BLaER1 treated with 17β-estradiol and CSF1 and Interleukin-3, amounts not matched to agents 10 nM and 100 nM (cell line): ENCODE measurements at regions not wholly inside any gene's neighbourhood (a gene's known extent, or its start where the extent isn't known, plus 50 kb on each side); places are given as distances from the start of the nearest gene placed in this dataset.

ENCODE experiments used
- H3K27ac ChIP-seq, 11 experiments: shearing (Covaris generic); formaldehyde crosslinking; 2 replicates each; pipeline ENCODE4 v1.8.1; 2022
- H3K27me3 ChIP-seq, 11 experiments: shearing (Covaris generic); formaldehyde crosslinking; 2 replicates each; pipeline ENCODE4 v1.8.1; 2022
- H3K36me3 ChIP-seq, 11 experiments: shearing (Covaris generic); formaldehyde crosslinking; 2 replicates each; pipeline ENCODE4 v1.8.1; 2022
- H3K4me1 ChIP-seq, 10 experiments: shearing (Covaris generic); formaldehyde crosslinking; 2 replicates each; pipeline ENCODE4 v1.8.1; 2022
- H3K4me2 ChIP-seq, 11 experiments: shearing (Covaris generic); formaldehyde crosslinking; 2 replicates each; pipeline ENCODE4 v1.8.1; 2022
- H3K4me3 ChIP-seq, 10 experiments: shearing (Covaris generic); formaldehyde crosslinking; 2 replicates each; pipeline ENCODE4 v1.8.1; 2022
- H3K9ac ChIP-seq, 11 experiments: shearing (Covaris generic); formaldehyde crosslinking; 2 replicates each; pipeline ENCODE4 v1.8.1; 2022
- H3K9me3 ChIP-seq, 11 experiments: shearing (Covaris generic); formaldehyde crosslinking; replicated peaks in 1 of 11; 2 replicates each; pipeline ENCODE4 v1.8.1; 2022
- H4K20me1 ChIP-seq, 11 experiments: shearing (Covaris generic); formaldehyde crosslinking; 2 replicates each; pipeline ENCODE4 v1.8.1; 2022
- Cebpa-rat ChIP-seq, 11 experiments: shearing (Covaris generic); IDR thresholded peaks; 2 replicates each; pipeline ENCODE4 v1.8.1; 2022

DNA sequence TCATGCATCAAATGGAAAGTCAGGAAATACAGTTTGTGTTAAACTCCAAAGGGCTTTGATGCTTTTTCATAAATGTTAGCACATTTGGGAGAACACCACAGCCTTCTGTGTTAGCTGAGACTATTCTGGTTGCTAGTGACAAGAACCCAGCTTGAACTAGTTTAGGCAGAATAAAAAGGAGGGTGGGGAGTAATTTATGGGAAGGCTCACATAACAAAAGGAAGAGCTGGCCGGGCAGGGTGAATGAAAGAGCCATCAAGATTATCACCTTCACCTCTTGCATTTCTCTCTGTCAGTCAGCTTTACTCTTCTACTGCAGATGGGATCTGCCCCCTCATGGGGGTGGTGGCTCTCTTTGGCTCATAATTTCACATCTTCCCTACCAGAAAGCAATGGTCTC lies 75.4 kb upstream of the VTCN1 start:
- H3K27ac ChIP-seq: no peak overlapping the region
- H3K36me3 ChIP-seq: no peaks in the 10 kb centered on the region

DNA sequence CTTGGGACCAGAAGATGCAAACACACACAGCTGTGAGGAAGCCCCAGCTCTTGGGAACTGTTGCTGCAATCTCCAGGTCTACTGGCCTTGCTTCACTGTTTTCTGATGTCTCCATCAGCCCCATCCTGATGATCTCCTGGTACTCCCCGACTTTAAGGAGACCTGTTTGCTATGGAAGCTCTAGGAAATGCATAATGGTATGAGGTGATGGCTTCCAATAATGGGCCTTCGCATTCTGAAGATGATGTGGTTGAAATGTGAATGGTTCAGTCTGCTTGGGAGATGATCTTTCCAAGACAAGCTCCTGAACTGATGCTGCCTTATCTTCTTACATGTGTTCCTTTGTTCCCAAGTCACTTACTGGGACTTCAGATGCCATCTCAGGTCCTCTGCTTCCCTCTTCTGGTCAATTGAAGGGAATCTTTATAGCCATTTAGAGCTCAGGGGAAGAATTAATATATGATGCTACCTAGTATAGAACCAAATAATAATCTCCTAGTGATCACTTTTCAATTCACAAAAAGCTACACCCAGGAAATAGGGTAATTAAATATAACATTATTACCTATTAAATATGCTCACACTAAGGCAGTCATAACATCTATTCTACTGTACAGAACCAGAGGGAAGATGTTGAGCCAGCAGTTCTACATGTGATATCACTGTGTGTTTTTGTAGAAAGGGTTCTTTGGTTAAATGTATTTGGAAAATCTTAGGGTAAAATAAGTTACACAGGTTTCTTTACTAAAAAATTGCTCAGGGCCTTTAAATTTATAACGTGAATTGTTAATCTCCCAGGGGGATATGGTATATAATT lies 73.9 kb upstream of the VTCN1 start:
- Histone ChIP-seq H3K4me1 (0 out of 20 replicates have a peak, but pooled peaks cover 0 to 6% (median 0%) of the 10 kb centered on the region in 10 experiments), H3K27me3 (no peaks in the 10 kb centered on the region), H4K20me1 (no peaks in the 10 kb centered on the region), H3K4me2 (no peak overlapping the region), H3K36me3 (no peaks in the 10 kb centered on the region), H3K27ac (no peak overlapping the region), H3K9me3 (no peaks in the 10 kb centered on the region), H3K4me3 (no peak overlapping the region), H3K9ac (no peak overlapping the region)
- TF ChIP-seq Cebpa-rat (IDR thresholded peaks at IDR 0.05): no peak

More for the DNA sequence above, 75.4 kb upstream of the VTCN1 start:
- H3K9ac ChIP-seq: no peak overlapping the region
- H4K20me1 ChIP-seq: no peaks in the 10 kb centered on the region
- H3K9me3 ChIP-seq: no peaks in the 10 kb centered on the region
- no peak for TF ChIP-seq Cebpa-rat (IDR thresholded peaks at IDR 0.05)
- H3K27me3 ChIP-seq: no peaks in the 10 kb centered on the region
- 0 out of 20 replicates have a peak, but pooled peaks cover 0 to 6% (median 0%) of the 10 kb centered on the region in 10 experiments for H3K4me1 ChIP-seq
- H3K4me2 ChIP-seq: no peak overlapping the region
- H3K4me3 ChIP-seq: no peak overlapping the region

DNA sequence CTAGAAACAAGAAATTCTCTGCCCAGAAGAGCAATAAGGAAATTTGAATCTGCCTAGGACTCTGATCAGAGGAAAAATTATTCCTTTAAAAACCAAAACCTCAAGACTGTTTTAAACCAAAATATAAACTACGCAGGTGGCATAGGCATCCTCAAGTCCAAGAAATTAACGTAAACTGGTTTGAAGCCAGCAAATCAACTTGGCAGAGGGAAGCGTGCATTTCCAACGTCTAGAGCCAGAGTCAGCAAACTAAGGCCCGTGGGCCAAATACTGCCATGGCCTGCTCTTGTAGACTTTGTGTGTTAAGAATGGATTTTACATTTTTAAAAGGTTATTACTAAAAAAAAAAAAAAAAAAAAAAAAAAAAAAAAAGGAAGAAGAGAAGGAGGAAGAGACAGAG lies 67.8 kb upstream of the VTCN1 start:
- H3K4me1 ChIP-seq: 0 out of 20 replicates have a peak, but pooled peaks cover 0 to 6% (median 0%) of the 10 kb centered on the region in 10 experiments
- H3K9me3 ChIP-seq: no peaks in the 10 kb centered on the region
- no peak overlapping the region for H3K4me3 ChIP-seq
- H3K27ac ChIP-seq: no peak overlapping the region
- no peaks in the 10 kb centered on the region for H3K27me3 ChIP-seq
- no peaks in the 10 kb centered on the region for H4K20me1 ChIP-seq
- no peak overlapping the region for H3K9ac ChIP-seq
- no peak overlapping the region for H3K4me2 ChIP-seq
- TF ChIP-seq Cebpa-rat (IDR thresholded peaks at IDR 0.05): no peak
- H3K36me3 ChIP-seq: no peaks in the 10 kb centered on the region

DNA sequence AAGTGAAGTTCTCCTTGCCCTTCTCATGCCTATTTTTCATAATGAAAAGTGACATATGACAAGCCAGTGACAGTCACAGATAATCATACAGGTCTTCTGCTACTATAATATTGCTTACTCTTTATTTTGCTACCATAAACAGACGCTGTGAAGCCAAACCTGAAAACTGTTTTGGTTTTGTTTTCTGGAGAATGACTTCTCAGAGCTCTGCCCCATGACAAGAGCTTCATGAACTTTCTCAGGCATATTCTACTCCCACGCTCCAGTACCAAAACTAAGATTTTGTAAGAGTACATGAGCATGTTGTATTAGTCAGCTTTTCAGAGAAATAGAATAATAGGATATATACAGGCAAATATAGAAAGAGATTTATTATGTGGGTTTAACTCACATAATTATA lies 64.3 kb upstream of the VTCN1 start:
- no peak for TF ChIP-seq Cebpa-rat (IDR thresholded peaks at IDR 0.05)
- H3K9me3 ChIP-seq: no peaks in the 10 kb centered on the region
- no peak overlapping the region for H3K4me2 ChIP-seq
- no peaks in the 10 kb centered on the region for H3K36me3 ChIP-seq
- no peaks in the 10 kb centered on the region for H4K20me1 ChIP-seq
- H3K4me1 ChIP-seq: no peaks in the 10 kb centered on the region
- H3K27ac ChIP-seq: no peak overlapping the region
- no peak overlapping the region for H3K9ac ChIP-seq
- no peaks in the 10 kb centered on the region for H3K27me3 ChIP-seq
- no peak overlapping the region for H3K4me3 ChIP-seq

DNA sequence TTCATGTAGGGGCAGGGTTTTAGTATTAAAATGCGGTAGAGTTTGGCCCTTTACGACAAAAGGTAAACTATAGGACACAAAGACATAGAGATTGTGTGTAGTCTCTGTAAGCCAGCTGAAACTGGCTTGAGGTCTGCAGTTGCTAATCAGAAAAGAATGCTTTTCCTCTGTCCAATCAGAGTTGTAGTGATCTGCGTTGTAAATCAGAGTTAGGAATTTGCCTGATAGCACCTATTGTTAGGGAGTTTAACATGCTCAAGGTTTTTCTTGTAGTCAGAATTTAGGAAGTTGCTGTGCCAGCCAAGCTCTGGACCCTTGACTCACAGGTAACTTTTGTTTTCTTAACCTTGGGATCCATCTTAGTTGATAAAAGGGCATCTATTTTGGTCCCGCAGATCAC lies 61.2 kb upstream of the VTCN1 start:
- H3K27ac ChIP-seq: no peak overlapping the region
- H3K9ac ChIP-seq: no peak overlapping the region
- no peak overlapping the region for H3K4me3 ChIP-seq

DNA sequence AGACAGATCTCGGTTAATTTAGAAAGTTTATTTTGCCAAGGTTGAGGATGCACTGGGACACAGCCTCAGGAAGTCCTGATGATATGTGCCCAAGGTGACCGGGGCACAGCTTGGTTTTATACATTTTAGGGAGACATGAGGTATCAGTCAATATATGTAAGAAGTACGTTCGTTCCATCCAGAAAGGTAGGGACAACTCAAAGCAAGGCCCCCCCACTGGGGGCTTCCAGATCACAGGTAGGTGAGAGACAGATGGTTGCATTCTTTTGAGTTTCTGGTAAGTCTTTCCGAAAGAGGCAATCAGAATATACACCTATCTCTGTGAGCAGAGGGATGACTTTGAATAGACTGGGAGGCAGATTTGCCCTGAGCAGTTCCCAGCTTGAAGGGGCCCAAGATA lies 60.4 kb upstream of the VTCN1 start:
- Histone ChIP-seq H4K20me1 (no peaks in the 10 kb centered on the region), H3K9ac (no peak overlapping the region), H3K36me3 (no peaks in the 10 kb centered on the region), H3K27ac (no peak overlapping the region), H3K4me2 (no peak overlapping the region), H3K9me3 (no peaks in the 10 kb centered on the region), H3K27me3 (no peaks in the 10 kb centered on the region), H3K4me3 (no peak overlapping the region), H3K4me1 (no peaks in the 10 kb centered on the region)
- no peak for TF ChIP-seq Cebpa-rat (IDR thresholded peaks at IDR 0.05)

More for the DNA sequence above, 61.2 kb upstream of the VTCN1 start:
- H3K27me3 ChIP-seq: no peaks in the 10 kb centered on the region
- no peaks in the 10 kb centered on the region for H4K20me1 ChIP-seq
- H3K9me3 ChIP-seq: no peaks in the 10 kb centered on the region
- no peak overlapping the region for H3K4me2 ChIP-seq
- no peaks in the 10 kb centered on the region for H3K4me1 ChIP-seq
- TF ChIP-seq Cebpa-rat (IDR thresholded peaks at IDR 0.05): no peak
- H3K36me3 ChIP-seq: no peaks in the 10 kb centered on the region

DNA sequence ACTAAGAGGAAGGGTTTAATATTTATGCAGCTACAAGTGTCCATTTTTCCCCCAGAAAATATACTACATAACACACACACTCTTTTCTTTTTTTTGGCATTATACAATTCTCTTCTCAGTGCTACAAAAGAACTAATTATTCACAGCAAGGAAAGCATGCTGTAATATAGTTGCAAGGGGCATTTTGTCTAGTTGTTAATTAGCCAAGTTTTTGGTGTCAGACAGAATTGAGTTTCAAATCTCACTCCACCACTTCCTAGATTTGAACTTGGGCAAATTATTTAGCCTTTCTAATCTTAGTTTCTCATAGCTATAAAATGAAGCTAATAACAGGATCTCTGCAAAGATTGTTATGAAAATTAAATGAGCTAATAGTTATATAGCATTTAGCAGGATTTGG lies 60.0 kb upstream of the VTCN1 start:
- Histone ChIP-seq H3K9me3 (no peaks in the 10 kb centered on the region), H3K27ac (no peak overlapping the region), H3K4me3 (no peak overlapping the region), H3K36me3 (no peaks in the 10 kb centered on the region), H3K27me3 (no peaks in the 10 kb centered on the region), H3K4me1 (no peaks in the 10 kb centered on the region), H4K20me1 (no peaks in the 10 kb centered on the region), H3K4me2 (no peak overlapping the region), H3K9ac (no peak overlapping the region)
- no peak for TF ChIP-seq Cebpa-rat (IDR thresholded peaks at IDR 0.05)

DNA sequence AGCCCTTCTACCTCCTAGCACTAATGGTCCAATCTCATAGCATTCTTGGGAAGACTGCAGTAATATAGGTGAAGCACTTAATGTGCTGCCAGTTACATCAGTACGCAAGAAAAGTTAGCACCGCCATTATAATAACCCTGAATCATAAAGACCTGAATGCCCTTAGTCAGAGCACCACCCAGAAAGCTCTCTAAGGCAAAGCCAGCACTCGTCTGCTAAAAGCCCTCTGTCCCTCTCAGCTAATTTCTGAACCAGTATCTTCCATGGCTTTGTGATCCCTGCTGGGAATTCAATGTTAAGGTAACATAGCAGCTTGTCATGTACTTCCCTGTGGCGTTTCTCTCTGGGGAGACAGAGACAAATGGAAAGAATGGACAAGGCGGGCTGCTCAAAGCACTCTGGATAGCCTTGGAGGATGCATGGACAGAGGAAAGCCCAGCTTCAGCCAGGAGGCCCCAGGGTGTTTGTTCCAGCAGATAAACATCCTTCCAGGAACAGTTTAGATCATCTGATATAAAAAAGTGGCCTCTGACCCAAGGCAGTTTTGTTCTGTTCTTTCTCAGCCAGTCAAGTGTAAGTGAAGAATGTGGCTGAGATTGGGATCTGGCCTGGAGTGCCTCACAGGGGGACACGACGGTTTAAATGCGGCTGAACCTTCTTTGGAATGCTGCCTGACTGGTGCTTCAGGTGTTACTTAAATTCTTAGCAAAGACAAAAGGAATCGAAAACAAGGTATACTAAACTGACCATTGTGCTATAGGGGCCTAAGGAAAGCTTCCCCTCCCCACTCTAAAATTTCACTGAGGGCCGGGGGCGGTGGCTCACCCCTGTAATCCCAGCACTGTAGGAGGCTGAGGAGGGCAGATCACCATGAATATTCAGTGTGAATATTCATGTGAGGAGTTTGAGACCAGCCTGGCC lies 58.1 kb upstream of the VTCN1 start:
- Histone ChIP-seq H3K4me2 (no peak overlapping the region), H3K36me3 (no peaks in the 10 kb centered on the region), H3K4me1 (no peaks in the 10 kb centered on the region), H3K9me3 (no peaks in the 10 kb centered on the region), H3K9ac (no peak overlapping the region), H3K27ac (no peak overlapping the region), H3K27me3 (no peaks in the 10 kb centered on the region), H3K4me3 (no peak overlapping the region), H4K20me1 (no peaks in the 10 kb centered on the region)
- TF ChIP-seq Cebpa-rat (IDR thresholded peaks at IDR 0.05): no peak

DNA sequence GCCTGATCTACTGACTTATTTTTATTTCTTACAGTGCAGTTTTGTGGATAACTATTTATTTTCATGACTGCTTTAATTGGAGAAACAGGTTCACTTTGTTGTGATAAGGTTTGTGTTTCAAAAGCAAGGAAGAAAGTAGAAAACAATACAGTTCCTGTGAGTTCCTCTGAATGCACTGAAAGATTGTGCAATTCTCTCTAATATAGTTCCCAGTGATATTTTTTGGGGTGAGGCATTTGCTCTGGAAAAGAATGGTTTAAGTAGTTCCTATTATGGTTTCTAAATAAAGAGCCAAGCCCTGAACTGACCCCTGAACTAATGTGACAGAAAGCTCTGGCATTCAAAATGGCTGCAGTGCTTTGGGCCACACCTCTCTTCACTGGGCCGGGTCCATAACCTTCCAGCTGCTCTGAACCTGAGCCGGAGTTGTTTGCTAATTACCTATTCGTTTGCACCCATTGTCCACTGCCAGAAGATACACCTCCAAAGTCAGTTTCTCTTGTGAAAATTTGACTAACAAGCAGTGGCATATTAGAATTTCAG lies 56.6 kb upstream of the VTCN1 start:
- TF ChIP-seq Cebpa-rat (IDR thresholded peaks at IDR 0.05): peak in 1 of 11 experiments; percentile 19; a peak in 1 of 22 replicates

More for the DNA sequence above, 56.6 kb upstream of the VTCN1 start:
- Histone ChIP-seq H3K27ac (no peak overlapping the region), H3K4me3 (no peak overlapping the region), H3K9me3 (no peaks in the 10 kb centered on the region), H3K36me3 (no peaks in the 10 kb centered on the region), H3K4me2 (no peak overlapping the region), H3K4me1 (no peaks in the 10 kb centered on the region), H3K9ac (no peak overlapping the region), H4K20me1 (no peaks in the 10 kb centered on the region), H3K27me3 (no peaks in the 10 kb centered on the region)
